H54 (cell line): ENCODE measurements at regions not wholly inside any gene's neighbourhood (a gene's known extent, or its start where the extent isn't known, plus 50 kb on each side); places are given as distances from the start of the nearest gene placed in this dataset.

ENCODE experiments used
- DNase-seq: peaks from one replicate; pipeline ENCODE4 v3.0.0; 2011; ENCODE audit warnings: low spot score, mixed read lengths; ENCODE audit not compliant: insufficient read length
- FAIRE-seq: peaks from 3 replicates; lab custom pipeline; 2011; peaks lifted over from hg19 to GRCh38; lab: Jason Lieb, UNC
- POLR2A ChIP-seq: IDR thresholded peaks from 2 replicates; pipeline ENCODE4 v1.6.1; 2011; ENCODE audit warnings: low read depth, mild to moderate bottlenecking, low read length

GRCh38 chr6:91521999-91522398 is 935.1 kb upstream of the MAP3K7 start:
- no peak for FAIRE-seq
- TF ChIP-seq POLR2A = no peak
- DNase-seq = no peak

- FAIRE-seq = no peak
- no peak for TF ChIP-seq POLR2A
Measured at GRCh38 chr6:91509711-91510110, 922.8 kb upstream of the MAP3K7 start.

GRCh38 chr6:91509039-91509438 is 922.2 kb upstream of the MAP3K7 start:
- no peak for DNase-seq

More at GRCh38 chr6:91509711-91510110, 922.8 kb upstream of the MAP3K7 start:
- no peak for DNase-seq

GRCh38 chr6:91506509-91506908 is 919.6 kb upstream of the MAP3K7 start:
- DNase-seq (no peak), FAIRE-seq (no peak)
- TF ChIP-seq POLR2A = no peak

More at GRCh38 chr6:91509039-91509438, 922.2 kb upstream of the MAP3K7 start:
- no peak for TF ChIP-seq POLR2A
- FAIRE-seq = no peak

GRCh38 chr6:91505199-91505598 is 918.3 kb upstream of the MAP3K7 start:
- FAIRE-seq = no peak

GRCh38 chr6:91501930-91502329 is 915.1 kb upstream of the MAP3K7 start:
- DNase-seq (no peak), FAIRE-seq (no peak)
- no peak for TF ChIP-seq POLR2A

More at GRCh38 chr6:91505199-91505598, 918.3 kb upstream of the MAP3K7 start:
- no peak for DNase-seq
- TF ChIP-seq POLR2A = no peak

- DNase-seq = no peak
- TF ChIP-seq POLR2A = no peak
- no peak for FAIRE-seq
Measured at GRCh38 chr6:91500689-91501303, 913.9 kb upstream of the MAP3K7 start.

GRCh38 chr6:91498576-91498975 is 911.7 kb upstream of the MAP3K7 start:
- TF ChIP-seq POLR2A = no peak
- FAIRE-seq (no peak), DNase-seq (no peak)

- FAIRE-seq (no peak), DNase-seq (no peak)
- TF ChIP-seq POLR2A = no peak
Measured at GRCh38 chr6:91497770-91498169, 910.9 kb upstream of the MAP3K7 start.

- DNase-seq = no peak
- no peak for TF ChIP-seq POLR2A
- FAIRE-seq = no peak
Measured at GRCh38 chr6:91490671-91491301, 903.9 kb upstream of the MAP3K7 start.

GRCh38 chr6:91487696-91488392 is 901.0 kb upstream of the MAP3K7 start:
- TF ChIP-seq POLR2A = no peak
- FAIRE-seq = no peak

GRCh38 chr6:91486200-91486599 is 899.3 kb upstream of the MAP3K7 start:
- FAIRE-seq = no peak
- no peak for TF ChIP-seq POLR2A
- no peak for DNase-seq

More at GRCh38 chr6:91487696-91488392, 901.0 kb upstream of the MAP3K7 start:
- DNase-seq = no peak

- TF ChIP-seq POLR2A = no peak
- FAIRE-seq (no peak), DNase-seq (no peak)
Measured at GRCh38 chr6:91485047-91485446, 898.2 kb upstream of the MAP3K7 start.

GRCh38 chr6:91483415-91484105 is 896.7 kb upstream of the MAP3K7 start:
- no peak for FAIRE-seq
- no peak for TF ChIP-seq POLR2A
- no peak for DNase-seq

- FAIRE-seq (no peak), DNase-seq (no peak)
- no peak for TF ChIP-seq POLR2A
Measured at GRCh38 chr6:91482498-91482897, 895.6 kb upstream of the MAP3K7 start.
